GM12878 (cell line): ENCODE measurements at regions not wholly inside any gene's neighbourhood (a gene's known extent, or its start where the extent isn't known, plus 50 kb on each side); places are given as distances from the start of the nearest gene placed in this dataset.

ENCODE experiments used
- ATAC-seq: fragments of 200-7000 bp; cut with Tn5 transposase; 3 replicates; pipeline ENCODE4 v1.9.1; 2020; ENCODE audit warnings: mild to moderate bottlenecking, moderate library complexity
- BruUV-seq: library from RNA; stranded (reverse); fragments of 400-500 nt; replicated peaks from 2 replicates; lab custom pipeline; 2021; lab: Mats Ljungman, UMichigan
- CTCF ChIA-PET: fragments of 300-600 bp; sonication (Branson Sonifier 250); formaldehyde crosslinking; extraction: SDS; loops from one replicate; lab custom pipeline; 2021; ENCODE audit warnings: inconsistent platforms; lab: Yijun Ruan, JAX
- POLR2A ChIA-PET: fragments of 350-600 bp; formaldehyde crosslinking; extraction: SDS; loops from one replicate; lab custom pipeline; 2021; ENCODE audit warnings: inconsistent platforms; lab: Charles Lee
- RAD21 ChIA-PET: fragments of 300-600 bp; sonication (Branson Sonifier 250); formaldehyde crosslinking; loops from one replicate; lab custom pipeline; 2023; ENCODE audit warnings: antibody characterized with exemption; ENCODE audit not compliant: unreplicated experiment; lab: Charles Lee
- SMC1A ChIA-PET: fragments of 300-600 bp; sonication (Branson Sonifier 250); formaldehyde crosslinking; loops from one replicate; lab custom pipeline; 2023; ENCODE audit not compliant: unreplicated experiment, uncharacterized antibody; lab: Charles Lee
- DNase-seq: peaks from one replicate; pipeline ENCODE4 v3.0.0-alpha.2; 2011; ENCODE audit warnings: low read depth, low spot score
- FAIRE-seq: peaks from 3 replicates; lab custom pipeline; 2011; peaks lifted over from hg19 to GRCh38; lab: Jason Lieb, UNC
- H2AFZ ChIP-seq: 2 replicates; pipeline ENCODE4 v1.6.0; 2011; ENCODE audit warnings: low read depth, low read length, control low read depth; ENCODE audit not compliant: control insufficient read depth
- H3K27ac ChIP-seq: 2 replicates; pipeline ENCODE4 v1.5.1; 2011; ENCODE audit warnings: control low read depth; ENCODE audit not compliant: control insufficient read depth, insufficient read depth
- H3K27me3 ChIP-seq, 2 experiments: replicated peaks in 1 of 2; 2 replicates each; pipeline versions ENCODE4 v1.6.0 to v1.6.1; 2011; ENCODE audit warnings: low read length in 1 of 2; ENCODE audit not compliant: control insufficient read depth in 2 of 2, insufficient read depth in 2 of 2
- H3K36me3 ChIP-seq, 2 experiments: 2 replicates each; pipeline ENCODE4 v1.5.1; 2011; ENCODE audit warnings: low read length in 1 of 2; ENCODE audit not compliant: control insufficient read depth in 2 of 2, insufficient read depth in 2 of 2
- H3K4me1 ChIP-seq: 2 replicates; pipeline ENCODE4 v1.6.1; 2011; ENCODE audit warnings: mild to moderate bottlenecking, low read length, moderate library complexity, mixed read lengths; ENCODE audit not compliant: control insufficient read depth, insufficient read depth
- H3K4me2 ChIP-seq: 2 replicates; pipeline ENCODE4 v1.6.0; 2011; ENCODE audit warnings: control low read depth; ENCODE audit not compliant: control insufficient read depth, insufficient read depth
- H3K4me3 ChIP-seq: fragments of 200-600 bp; sonication (generic); 2 replicates; pipeline ENCODE4 v1.5.1; 2016
- H3K79me2 ChIP-seq: 2 replicates; pipeline ENCODE4 v1.6.0; 2011; ENCODE audit warnings: low read length; ENCODE audit not compliant: control insufficient read depth, insufficient read depth
- H3K9ac ChIP-seq: 2 replicates; pipeline ENCODE4 v1.8.0; 2011; ENCODE audit warnings: low read length, control low read depth, mixed read lengths; ENCODE audit not compliant: control insufficient read depth, insufficient read depth
- H3K9me3 ChIP-seq: replicated peaks from 3 replicates; pipeline ENCODE4 v1.5.1; 2011; ENCODE audit warnings: mild to moderate bottlenecking, low read length; ENCODE audit not compliant: control insufficient read depth, insufficient read depth
- H4K20me1 ChIP-seq: 2 replicates; pipeline ENCODE4 v1.6.0; 2011; ENCODE audit not compliant: control insufficient read depth, insufficient read depth
- BCL11A ChIP-seq: IDR thresholded peaks from 2 replicates; pipeline ENCODE4 v1.6.1; 2011; ENCODE audit warnings: low read depth, low read length
- CHD4 ChIP-seq: fragments of 200-600 bp; sonication (generic); IDR thresholded peaks from 2 replicates; pipeline ENCODE4 v1.6.1; 2016; ENCODE audit warnings: mild to moderate bottlenecking
- EED ChIP-seq: sonication (generic); IDR thresholded peaks from 2 replicates; pipeline ENCODE4 v1.6.1; 2016; ENCODE audit warnings: antibody characterized with exemption, low read depth
- EGR1 ChIP-seq, 2 experiments: IDR thresholded peaks; 1 replicate in 1 of 2; 2 replicates in 1 of 2; pipeline ENCODE4 v1.6.1; 2011 to 2012; ENCODE audit warnings: low read depth in 2 of 2, low read length in 2 of 2, borderline replicate concordance in 1 of 2, mild to moderate bottlenecking in 1 of 2, moderate library complexity in 1 of 2
- HDAC6 ChIP-seq: fragments of 200-600 bp; sonication (generic); IDR thresholded peaks from one replicate; pipeline ENCODE4 v1.8.0; 2017; ENCODE audit warnings: antibody characterized with exemption; ENCODE audit not compliant: unreplicated experiment
- JUND ChIP-seq: IDR thresholded peaks from 2 replicates; pipeline ENCODE4 v1.6.1; 2012; ENCODE audit warnings: low read depth, mild to moderate bottlenecking, low read length, improper control_type of control experiment, moderate library complexity
- MXI1 ChIP-seq: fragments of 150-350 bp; IDR thresholded peaks from 2 replicates; pipeline ENCODE4 v1.6.1; 2011; ENCODE audit warnings: low read depth, mild to moderate bottlenecking, inconsistent platforms, low read length, improper control_type of control experiment
- NBN ChIP-seq: fragments of 450-650 bp; IDR thresholded peaks from 2 replicates; pipeline ENCODE4 v1.6.1; 2016
- PML ChIP-seq: IDR thresholded peaks from 2 replicates; pipeline ENCODE4 v1.6.1; 2012; ENCODE audit warnings: low read length, inconsistent platforms
- RCOR1 ChIP-seq: conservative IDR thresholded peaks from 2 replicates; pipeline ENCODE4 v1.6.1; 2012; ENCODE audit warnings: low read depth, low read length, improper control_type of control experiment
- SMAD5 ChIP-seq: IDR thresholded peaks from 2 replicates; pipeline ENCODE4 v1.6.1; 2016; ENCODE audit warnings: antibody characterized with exemption, low read depth
- SP1 ChIP-seq: IDR thresholded peaks from one replicate; pipeline ENCODE4 v1.6.1; 2011; ENCODE audit warnings: low read depth, low read length
- STAT3 ChIP-seq: IDR thresholded peaks from 2 replicates; pipeline ENCODE4 v1.6.1; 2011; ENCODE audit warnings: low read depth, low read length, improper control_type of control experiment
- ZBED1 ChIP-seq: IDR thresholded peaks from 2 replicates; pipeline ENCODE4 v1.6.1; 2016; ENCODE audit warnings: borderline replicate concordance
- ZNF384 ChIP-seq: IDR thresholded peaks from 2 replicates; pipeline ENCODE4 v1.6.1; 2012; ENCODE audit warnings: low read depth, mild to moderate bottlenecking, low read length, improper control_type of control experiment, borderline replicate concordance
- WGBS: methylation state at CpG from one replicate; pipeline ENCODE4 v1.1.6; 2016; ENCODE audit warnings: low lambda C conversion rate; ENCODE audit not compliant: insufficient replicate concordance, insufficient coverage; ENCODE audit errors: missing lambda C conversion rate; 5-methylcytosine and 5-hydroxymethylcytosine counted together
- in situ Hi-C: fragments of 300-500 bp; cut with MboI; formaldehyde crosslinking; loops from 9 replicates; pipeline ENCODE4 v1.14.3; 2018; ENCODE audit warnings: mixed read lengths
- intact Hi-C: fragments of 100-400 bp; cut with micrococcal nuclease; formaldehyde crosslinking; loops from one replicate; pipeline ENCODE4 v1.14.2; 2022; ENCODE audit not compliant: unreplicated experiment
- TF ChIP-seq, protein P1 (sequence below): fragments of 450-650 bp; IDR thresholded peaks from 2 replicates; pipeline ENCODE4 v1.6.1; 2017; ENCODE audit warnings: low read depth, mild to moderate bottlenecking, moderate library complexity
- TF ChIP-seq, protein P2 (sequence below): fragments of 450-650 bp; IDR thresholded peaks from 2 replicates; pipeline ENCODE4 v1.6.1; 2018; ENCODE audit warnings: borderline replicate concordance, mild to moderate bottlenecking; ENCODE audit not compliant: partially characterized antibody
- TF ChIP-seq, protein P3 (sequence below): IDR thresholded peaks from 2 replicates; pipeline ENCODE4 v1.6.1; 2012; ENCODE audit warnings: low read length, inconsistent platforms

DNA sequence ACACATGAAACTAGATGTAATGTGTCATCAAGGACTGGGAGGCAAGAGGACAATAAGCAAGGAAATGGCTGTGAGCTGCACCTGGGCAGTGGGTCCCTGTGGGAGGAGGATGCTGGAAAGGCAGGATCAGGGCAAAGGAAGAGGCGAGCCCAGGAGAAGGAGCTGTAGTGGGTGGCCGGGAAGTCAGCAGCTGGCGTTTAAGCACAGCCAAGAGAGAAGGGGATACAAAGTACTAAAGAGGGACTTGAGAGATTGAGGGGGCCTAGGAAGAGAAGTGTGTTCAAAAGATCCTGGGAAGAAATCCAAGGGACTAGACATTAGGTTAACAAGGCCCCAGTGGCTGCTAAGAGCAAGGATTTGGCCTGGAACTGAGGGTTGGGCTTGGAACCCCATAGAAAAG, 188.5 kb upstream of the SLC24A5 start:
- Histone ChIP-seq H3K79me2 (no peaks in the 10 kb centered on the region), H3K4me2 (no peak overlapping the region), H3K36me3 (no peaks in the 10 kb centered on the region), H3K9ac (no peak overlapping the region), H2AFZ (no peak overlapping the region), H4K20me1 (no peaks in the 10 kb centered on the region), H3K27ac (no peak overlapping the region)
- intact Hi-C loops (no loop called here), in situ Hi-C loops (no loop called here)
- BruUV-seq = no TSS peak
- ChIA-PET RAD21 (no interaction called here), CTCF (no interaction called here), SMC1A (no interaction called here)
- FAIRE-seq = no peak
- TF ChIP-seq, protein P1, sequence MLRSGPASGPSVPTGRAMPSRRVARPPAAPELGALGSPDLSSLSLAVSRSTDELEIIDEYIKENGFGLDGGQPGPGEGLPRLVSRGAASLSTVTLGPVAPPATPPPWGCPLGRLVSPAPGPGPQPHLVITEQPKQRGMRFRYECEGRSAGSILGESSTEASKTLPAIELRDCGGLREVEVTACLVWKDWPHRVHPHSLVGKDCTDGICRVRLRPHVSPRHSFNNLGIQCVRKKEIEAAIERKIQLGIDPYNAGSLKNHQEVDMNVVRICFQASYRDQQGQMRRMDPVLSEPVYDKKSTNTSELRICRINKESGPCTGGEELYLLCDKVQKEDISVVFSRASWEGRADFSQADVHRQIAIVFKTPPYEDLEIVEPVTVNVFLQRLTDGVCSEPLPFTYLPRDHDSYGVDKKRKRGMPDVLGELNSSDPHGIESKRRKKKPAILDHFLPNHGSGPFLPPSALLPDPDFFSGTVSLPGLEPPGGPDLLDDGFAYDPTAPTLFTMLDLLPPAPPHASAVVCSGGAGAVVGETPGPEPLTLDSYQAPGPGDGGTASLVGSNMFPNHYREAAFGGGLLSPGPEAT = no peak
- TF ChIP-seq, protein P2, sequence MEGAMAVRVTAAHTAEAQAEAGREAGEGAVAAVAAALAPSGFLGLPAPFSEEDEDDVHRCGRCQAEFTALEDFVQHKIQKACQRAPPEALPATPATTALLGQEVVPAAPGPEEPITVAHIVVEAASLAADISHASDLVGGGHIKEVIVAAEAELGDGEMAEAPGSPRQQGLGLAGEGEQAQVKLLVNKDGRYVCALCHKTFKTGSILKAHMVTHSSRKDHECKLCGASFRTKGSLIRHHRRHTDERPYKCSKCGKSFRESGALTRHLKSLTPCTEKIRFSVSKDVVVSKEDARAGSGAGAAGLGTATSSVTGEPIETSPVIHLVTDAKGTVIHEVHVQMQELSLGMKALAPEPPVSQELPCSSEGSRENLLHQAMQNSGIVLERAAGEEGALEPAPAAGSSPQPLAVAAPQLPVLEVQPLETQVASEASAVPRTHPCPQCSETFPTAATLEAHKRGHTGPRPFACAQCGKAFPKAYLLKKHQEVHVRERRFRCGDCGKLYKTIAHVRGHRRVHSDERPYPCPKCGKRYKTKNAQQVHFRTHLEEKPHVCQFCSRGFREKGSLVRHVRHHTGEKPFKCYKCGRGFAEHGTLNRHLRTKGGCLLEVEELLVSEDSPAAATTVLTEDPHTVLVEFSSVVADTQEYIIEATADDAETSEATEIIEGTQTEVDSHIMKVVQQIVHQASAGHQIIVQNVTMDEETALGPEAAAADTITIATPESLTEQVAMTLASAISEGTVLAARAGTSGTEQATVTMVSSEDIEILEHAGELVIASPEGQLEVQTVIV = no peak
- TF ChIP-seq CHD4 = no peak
- TF ChIP-seq SMAD5 = no peak
- TF ChIP-seq NBN = no peak
- TF ChIP-seq HDAC6 = no peak
- TF ChIP-seq, protein P3, sequence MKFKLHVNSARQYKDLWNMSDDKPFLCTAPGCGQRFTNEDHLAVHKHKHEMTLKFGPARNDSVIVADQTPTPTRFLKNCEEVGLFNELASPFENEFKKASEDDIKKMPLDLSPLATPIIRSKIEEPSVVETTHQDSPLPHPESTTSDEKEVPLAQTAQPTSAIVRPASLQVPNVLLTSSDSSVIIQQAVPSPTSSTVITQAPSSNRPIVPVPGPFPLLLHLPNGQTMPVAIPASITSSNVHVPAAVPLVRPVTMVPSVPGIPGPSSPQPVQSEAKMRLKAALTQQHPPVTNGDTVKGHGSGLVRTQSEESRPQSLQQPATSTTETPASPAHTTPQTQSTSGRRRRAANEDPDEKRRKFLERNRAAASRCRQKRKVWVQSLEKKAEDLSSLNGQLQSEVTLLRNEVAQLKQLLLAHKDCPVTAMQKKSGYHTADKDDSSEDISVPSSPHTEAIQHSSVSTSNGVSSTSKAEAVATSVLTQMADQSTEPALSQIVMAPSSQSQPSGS = no peak
- TF ChIP-seq SP1 = no peak
- no peak for TF ChIP-seq BCL11A
- no peak for TF ChIP-seq RCOR1
- TF ChIP-seq ZBED1 = no peak
- no peak for TF ChIP-seq EED
- no peak for TF ChIP-seq STAT3
- no peak for TF ChIP-seq JUND
- TF ChIP-seq PML = no peak
- no peak for TF ChIP-seq ZNF384
- TF ChIP-seq MXI1 = no peak
- no peak for TF ChIP-seq EGR1 (IDR thresholded peaks at IDR 0.05; ENCODE audit: borderline replicate concordance in 1 of 2, low read depth in 2 of 2, low read length in 2 of 2)
- TF ChIP-seq, all 136 proteins: peak for 0
- ATAC-seq (no peak), DNase-seq (no peak)
- Histone ChIP-seq H3K9me3 (no peaks in the 10 kb centered on the region), H3K4me1 (no peaks in the 10 kb centered on the region), H3K27me3 (no peaks in the 10 kb centered on the region), H3K4me3 (no peak overlapping the region)
- WGBS = 76% methylated on average over 3 of the region's 3 CpGs
- POLR2A ChIA-PET = no interaction called here
